ENCODE measurements at regions not wholly inside any gene's neighbourhood (a gene's known extent, or its start where the extent isn't known, plus 50 kb on each side); places are given as distances from the start of the nearest gene placed in this dataset.
"Not testable (repeated sequence)": the region's sequence is repeated elsewhere in the genome, so short reads cannot be mapped to it uniquely, and the experiment has no call there.

DNA sequence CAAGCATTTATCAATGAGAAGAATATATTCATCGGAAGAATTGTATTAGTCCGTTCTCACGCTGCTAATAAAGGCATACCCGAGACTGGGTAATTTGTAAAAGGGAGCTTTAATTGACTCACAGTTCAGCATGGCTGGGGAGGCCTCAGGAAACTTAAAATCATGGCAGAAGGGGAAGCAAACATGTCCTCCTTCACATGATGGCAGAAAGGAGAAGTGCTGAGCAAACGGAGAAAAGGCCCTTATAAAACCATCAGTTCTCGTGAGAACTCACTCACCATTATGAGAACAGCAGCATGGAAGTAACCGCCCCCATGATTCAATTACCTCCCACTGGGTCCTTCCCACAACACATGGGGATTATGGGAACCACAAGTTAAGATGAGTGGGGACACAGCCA, 1688.2 kb downstream of the SPATA31A7 start:
- not testable (repeated sequence) for FAIRE-seq

DNA sequence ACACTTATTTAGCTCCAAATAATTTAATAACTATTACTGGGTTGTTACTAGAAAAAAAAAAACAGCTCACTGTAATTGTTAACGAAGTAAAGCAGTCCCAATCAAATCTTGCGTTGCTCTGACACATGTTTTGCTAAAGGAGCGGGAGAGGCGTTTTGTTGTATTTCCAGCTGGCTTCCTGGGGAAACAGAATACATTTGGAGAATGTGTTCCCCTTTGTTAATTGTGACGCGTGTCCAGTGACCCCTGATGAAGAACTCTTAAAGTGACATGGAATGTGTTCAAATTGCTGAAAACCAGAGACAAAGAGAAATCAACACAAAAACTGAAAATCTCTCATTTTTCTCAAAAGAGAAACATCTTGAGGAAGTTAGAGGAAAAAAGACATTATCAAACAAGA, 1690.6 kb downstream of the SPATA31A7 start:
- not testable (repeated sequence) for FAIRE-seq

DNA sequence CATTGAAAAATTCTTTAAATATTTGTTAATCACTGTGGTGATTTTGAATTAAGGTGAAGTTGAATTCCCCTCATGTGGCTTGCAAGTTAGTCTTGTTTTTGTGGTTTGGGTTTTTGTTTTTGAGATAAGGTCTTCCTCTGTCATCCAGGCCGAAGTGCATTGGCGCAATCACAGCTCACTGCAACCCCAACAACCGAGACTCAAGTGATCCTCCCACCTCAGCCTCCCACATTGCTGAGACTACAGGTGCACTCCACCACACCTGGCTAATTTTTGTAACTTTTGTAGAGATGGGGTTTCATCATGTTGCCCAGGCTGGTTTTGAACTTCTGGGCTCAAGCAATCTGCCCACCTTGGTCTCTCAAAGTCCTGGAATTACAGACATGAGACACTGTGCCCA, 1691.1 kb downstream of the SPATA31A7 start:
- not testable (repeated sequence) for FAIRE-seq

DNA sequence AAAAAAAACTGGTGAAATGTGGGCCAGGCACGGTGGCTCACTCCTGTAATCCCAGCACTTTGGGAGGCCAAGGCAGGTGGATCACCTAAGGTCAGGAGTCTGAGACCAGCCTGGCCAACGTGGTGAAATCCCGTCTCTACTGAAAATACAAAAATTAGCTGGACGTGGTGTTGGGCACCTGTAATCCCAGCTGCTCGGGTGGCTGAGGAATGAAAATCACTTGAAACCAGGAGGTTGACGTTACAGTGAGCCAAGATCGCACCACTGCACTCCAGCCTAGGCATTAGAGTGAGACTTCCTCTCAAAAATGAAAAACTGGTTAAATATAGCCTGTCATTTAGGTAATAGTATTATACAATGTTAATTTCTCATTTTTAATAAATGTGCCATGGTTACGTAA, 1692.0 kb downstream of the SPATA31A7 start:
- FAIRE-seq: not testable (repeated sequence)

DNA sequence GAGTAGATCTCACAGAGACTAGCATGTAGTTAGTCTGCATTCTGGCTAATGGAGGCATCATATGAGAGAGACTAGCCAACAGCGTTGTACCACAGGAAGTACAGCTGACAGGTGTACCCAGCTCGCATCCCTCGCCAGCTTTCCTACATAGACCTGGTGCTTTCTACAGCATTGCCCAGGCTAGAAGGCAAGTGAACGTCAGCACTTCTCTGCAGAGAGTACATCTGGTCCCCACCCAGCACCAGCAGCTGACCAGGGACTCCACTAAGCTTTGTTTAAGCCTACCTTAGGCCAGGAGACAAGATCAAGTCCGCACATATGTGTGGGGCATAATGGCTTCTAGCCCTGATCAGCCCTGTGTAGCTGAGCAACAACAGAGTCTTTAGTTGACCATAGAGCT, 1692.9 kb downstream of the SPATA31A7 start:
- FAIRE-seq: not testable (repeated sequence)

DNA sequence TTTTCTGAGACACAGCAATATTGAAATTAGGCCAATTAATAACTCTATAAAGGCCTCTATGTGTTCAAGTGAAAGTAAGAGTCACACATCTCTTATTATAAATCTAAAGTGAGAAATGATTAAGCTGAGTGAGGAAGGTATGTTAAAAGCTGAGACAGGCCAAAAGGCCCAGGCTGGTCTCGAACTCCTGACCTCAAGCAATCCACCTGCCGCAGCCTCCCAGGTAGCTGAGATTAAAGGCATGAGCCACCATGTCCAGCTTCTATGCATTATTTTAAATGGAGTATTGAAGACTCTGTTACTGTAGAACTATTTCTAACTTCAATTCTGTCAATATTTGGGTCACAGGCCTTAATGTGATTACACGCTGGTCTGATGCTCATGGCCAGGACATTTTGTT, 1706.9 kb downstream of the SPATA31A7 start:
- FAIRE-seq: not testable (repeated sequence)

DNA sequence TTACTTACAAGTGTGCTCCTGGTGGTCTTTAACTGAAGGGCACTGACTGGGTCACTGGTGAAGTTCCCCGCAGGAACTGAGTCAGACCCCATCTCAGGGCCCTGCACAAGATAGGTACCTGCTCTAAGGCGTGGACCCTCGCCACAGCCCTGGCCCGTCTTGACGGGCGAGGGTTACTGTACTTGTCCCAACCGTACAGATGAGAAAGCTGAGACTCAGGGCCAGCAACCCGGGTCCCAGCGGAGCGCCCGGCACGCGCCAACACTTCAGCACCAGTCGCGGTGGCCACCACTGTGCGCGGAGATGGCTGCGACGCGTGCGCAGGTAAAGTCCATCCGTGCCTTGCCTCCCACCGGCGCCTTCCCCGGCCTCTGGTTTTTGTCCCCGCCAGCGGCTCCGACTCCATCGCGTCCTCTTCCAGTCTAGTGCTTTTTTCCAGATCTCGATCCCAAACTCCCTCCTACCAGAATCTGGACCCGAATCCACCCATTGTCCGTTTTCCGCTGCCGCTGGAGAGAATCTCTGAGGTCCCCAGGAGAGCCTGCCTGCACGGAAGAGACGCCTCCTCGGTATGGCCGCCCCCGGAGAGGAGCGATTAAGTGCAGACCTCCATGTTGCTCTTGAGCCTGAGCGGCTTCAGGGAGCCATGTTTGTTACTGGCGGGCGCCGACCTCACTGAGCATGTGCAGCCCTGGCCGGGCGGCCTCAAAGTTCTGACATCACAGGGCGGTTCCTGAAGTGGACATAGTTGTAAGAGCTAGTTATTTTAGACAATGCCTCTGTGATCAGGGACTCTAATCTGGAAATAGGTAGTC, 1707.8 kb downstream of the SPATA31A7 start:
- not testable (repeated sequence) for FAIRE-seq

DNA sequence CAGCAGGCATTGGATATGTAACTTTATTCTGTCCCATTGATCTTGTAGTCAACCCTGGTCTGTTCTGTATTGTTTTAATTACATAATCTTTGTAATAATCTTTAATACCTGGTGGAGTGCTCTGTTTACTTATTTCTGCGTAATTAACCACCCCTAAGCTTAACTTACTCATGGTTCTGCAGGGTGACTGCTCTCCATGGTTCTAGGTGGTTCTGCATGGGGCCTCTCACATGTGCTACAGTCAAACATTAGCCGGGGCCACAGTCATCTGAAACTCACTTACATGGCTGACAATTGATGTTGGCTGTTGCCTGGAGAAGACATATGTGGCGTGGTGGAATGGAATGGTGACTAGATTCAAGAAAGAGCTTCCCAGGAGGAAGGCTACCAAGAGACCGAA, 1709.8 kb downstream of the SPATA31A7 start:
- FAIRE-seq: not testable (repeated sequence)

DNA sequence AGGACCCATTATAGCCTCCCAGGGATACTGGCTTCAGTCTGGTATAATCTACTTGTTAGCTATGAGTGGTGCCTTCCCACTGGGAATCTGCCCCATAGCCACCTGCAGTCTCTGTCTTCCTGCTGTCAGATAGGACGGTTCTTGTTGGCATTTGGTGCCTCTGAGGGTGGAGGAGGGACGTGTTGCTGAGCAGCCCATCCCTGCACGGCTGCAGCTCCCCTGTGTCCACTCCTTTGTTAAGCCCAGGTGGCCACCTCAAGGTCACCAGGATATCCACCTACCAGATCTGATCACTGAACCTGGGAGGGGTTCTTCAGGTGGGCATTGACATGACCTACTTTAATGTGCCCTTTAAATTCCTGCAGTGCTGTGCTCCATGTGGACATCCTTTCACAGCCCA, 1714.2 kb downstream of the SPATA31A7 start:
- FAIRE-seq: not testable (repeated sequence)

DNA sequence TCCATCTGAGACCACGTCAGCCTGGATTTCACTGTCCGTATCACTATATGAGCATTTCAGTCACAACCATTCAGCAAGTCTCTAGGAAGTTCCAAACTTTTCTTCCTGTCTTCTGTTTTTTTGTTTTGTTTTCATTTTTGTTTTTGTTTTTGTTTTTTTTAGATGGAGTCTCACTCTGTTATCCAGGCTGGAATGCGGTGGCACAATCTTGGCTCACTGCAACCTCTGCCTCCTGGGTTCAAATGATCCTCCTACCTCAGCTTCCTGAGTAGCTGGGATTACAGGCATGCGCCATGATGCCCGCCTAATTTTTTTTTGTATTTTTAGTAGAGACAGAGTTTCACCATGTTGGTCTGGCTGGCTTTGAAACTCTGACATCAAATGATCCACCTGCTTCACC, 1715.9 kb downstream of the SPATA31A7 start:
- not testable (repeated sequence) for FAIRE-seq

DNA sequence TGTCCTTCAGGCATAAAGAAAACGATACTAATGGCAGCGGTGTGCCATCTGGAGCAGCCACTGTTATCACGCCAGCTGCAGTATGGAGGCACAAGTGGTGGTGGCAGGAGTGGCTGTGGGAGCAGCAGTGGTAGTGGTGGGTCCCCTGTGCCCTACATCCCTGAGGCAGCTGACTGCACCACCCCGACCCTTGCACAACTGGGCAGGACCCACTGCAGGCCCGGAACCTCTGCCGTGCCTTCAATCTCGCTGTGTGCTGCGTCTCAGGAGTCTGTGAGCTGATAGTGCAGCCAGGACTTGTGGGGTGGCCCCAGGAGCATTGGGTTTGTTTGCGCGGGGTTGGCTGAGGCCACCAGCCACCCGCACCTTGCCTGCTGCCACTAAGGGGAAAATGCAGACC, 1718.0 kb downstream of the SPATA31A7 start:
- FAIRE-seq: not testable (repeated sequence)

DNA sequence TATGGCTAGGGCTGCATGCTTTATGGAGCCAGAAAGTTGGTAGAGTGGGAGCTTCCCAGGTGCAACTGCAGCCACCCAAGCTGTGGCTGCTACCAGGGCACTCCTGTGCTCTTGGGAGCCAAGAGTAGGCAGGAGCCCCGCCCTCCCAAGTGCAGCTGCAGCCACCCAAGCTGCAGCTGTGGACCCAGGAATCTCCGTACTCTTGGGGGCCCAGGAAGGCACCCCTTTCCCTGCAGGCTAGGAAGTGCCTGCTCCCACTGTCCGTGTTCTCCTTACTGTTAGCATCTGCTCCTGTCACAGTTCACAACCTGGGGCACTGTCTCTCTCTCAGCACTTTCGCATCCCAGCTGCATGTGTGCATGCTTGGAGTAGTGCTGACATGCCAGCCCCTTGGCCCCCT, 1718.4 kb downstream of the SPATA31A7 start:
- not testable (repeated sequence) for FAIRE-seq

DNA sequence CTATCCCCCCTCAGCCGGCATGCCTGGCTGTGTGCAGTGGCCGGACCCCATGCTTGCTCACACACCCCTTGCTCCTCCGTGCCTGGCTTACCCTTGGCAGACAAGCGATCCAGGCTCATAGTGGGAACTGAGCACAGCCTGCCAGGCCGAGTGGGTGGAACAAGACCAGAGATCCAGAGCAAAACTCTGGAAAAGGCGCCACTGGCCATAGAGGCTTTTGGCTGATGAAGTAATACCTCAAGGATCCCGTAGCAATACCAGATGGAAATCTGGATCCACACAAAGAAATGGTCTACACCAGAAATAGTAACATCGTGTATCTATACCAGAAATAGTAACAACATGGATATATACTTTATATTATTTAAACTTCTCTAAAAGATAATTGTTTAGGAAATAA, 1719.6 kb downstream of the SPATA31A7 start:
- FAIRE-seq: not testable (repeated sequence)

DNA sequence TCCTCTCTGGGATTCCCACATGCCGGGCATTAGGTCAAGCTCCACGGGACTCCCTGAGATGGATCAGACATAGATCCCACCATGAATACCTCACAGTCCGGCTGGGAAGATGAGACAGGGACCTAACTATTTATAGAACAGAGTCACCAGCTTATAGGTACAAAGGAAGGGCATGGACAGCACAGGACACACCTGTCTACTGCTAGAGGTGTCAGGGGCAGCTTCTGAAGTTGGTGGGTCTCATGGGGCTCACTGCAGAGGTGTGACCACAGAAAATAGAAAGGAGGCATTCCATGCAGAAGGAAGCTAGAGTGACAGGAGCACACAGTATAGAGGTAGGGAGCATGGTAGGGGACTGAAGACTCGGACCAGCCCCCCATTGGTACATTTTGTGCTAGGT, 1722.4 kb downstream of the SPATA31A7 start:
- FAIRE-seq: not testable (repeated sequence)

DNA sequence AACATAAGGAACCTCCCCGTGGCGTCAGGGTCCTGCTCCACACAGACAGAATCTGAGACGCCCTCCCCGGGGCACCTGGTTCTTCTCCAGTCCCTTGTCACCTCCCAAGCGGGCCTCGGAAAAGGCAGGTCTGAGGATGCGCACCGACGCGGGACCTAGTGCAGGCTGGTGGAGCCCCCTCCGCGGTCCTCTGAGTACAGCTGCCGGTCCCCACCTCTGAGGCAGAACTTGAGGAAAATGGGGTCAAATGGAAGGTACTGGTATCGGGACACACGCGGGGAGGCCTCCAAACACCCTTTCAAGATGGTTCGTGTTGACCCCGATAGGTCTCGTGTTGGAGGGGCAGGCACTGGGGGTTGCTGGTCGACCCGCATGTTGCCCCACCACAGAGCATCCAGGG, 1725.3 kb downstream of the SPATA31A7 start:
- FAIRE-seq: not testable (repeated sequence)

DNA sequence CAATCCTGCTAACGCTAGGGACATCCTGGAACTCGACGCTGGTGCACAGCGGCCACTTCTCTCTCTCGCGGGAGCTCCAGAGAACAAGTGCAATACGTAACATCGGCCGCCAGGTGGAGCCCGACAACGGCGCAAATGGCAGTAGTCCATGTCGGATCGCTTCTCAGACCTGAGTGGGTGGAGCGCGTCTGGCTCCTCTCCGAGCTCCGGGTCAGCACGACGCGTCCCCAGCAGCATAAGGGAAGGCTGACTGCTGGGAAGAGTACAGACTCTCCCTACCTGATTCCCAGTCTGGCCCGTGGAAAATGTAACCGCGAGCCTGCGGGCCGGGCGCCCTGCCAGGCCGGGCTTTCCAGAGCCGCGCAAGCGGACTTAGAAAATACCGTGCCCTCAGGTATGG, 1725.8 kb downstream of the SPATA31A7 start:
- peak; percentile 72 for FAIRE-seq

DNA sequence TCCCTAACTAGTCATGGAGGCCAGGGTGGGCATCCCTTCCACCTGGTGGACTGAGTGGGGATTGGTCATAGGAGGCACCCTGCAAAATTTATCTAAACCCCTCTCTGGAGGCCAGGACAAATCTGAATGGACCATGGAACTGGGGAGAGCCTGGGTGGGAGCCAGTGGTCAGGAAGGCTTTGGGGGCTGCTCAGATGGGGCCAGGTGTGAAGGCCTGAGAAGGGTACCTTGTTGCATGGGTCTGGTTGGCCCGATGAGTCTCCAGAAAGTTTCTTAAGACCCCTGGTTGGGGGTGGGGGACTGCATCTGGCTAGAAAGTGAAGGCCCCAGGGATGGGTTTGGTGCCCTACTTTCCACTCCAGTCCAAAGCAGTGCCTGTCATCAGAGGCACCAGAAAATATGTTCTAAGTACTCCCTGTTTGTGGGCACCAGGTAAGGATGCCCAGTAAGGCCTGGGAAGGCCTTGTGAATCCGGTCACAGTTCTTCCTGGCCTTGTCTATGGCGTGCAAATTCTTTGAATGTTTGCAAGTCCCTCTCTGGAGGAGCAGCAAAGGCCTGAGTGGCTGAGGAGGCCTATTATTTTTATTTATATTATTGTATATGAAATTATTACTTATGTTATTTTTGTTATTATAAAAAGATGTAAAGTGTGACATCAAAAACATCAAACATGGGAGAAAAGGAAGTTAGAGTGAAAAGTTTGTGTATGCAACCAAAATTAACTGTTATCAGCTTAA, 1729.0 kb downstream of the SPATA31A7 start:
- not testable (repeated sequence) for FAIRE-seq

DNA sequence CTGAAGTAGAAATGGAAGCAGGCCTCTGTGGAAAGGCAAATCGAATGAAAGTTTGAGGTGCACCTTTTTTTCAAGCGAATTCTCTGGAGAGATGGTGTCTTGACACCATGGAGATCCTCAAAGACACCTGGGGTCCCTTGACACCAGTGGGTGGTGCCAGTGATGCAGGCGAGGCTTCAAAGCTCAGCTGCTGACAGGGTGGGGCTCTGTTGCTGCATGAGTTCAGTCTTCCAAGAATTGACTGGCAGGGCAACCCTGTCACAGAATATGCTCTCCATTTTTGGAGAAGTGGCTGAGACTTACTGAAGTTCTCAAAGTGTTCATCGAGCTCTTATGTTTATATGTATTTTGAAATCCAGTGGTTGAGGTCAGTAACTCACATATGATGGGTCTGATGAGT, 1741.6 kb downstream of the SPATA31A7 start:
- FAIRE-seq: not testable (repeated sequence)

DNA sequence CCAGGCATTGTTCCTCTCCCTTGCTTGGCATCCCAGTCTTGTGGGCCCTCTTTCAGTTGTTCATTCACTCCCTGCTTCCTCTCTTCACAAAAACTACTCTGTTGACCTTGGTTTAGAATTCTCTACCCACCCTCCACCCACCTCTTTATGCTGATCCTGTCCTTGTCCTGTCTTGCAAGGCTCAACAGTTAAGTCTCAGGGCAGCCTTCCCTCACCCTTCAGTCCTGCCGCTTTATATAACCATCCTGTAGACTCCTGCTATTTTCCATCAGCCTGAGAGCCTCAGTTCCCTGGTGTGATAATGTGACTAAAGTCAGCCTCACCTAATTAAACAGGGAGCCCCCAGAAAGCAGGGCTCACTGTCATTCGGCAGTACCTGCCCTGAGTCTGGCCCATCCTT, 1763.0 kb downstream of the SPATA31A7 start:
- not testable (repeated sequence) for FAIRE-seq
